ENCODE measurements at regions not wholly inside any gene's neighbourhood (a gene's known extent, or its start where the extent isn't known, plus 50 kb on each side); places are given as distances from the start of the nearest gene placed in this dataset.

DNA sequence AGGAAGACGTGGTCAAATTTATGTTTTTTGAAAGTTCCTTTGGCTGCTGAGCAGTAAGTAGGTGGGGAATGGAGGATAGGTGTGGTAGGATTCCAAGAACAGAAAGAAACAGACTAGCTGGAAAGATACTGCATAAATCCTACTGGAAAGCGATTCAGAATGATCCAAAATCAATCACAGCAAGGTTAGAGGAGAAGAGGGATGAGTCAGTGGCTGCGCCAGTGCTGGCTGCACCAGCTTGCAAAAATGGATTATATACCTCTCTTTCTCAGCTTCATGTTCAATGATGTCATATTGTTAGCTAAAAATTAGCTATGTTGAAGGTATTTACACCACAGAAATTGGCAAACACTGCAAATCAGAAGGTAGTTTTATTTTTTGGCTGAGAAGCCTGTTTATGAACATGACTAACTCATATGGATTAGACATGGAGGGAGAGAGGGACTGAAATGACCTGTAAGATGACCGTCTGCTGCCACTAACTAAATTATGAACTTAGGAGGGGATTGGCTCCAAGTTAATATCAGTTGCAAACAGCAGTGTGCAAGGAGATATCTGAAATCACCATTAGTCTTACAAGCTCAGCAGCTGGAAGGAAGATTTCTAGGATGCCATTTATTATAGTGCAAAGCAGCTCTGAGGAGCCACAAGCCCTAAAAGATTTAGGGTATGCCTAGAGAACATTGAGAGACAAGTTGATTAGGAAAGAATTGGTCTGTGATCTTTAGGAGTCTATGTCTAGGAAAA, 405.3 kb downstream of the MID1IP1 start:
- dilution Hi-C loops (cut with HindIII; ENCODE audit: low sequenced_read_pairs, unreplicated experiment), result no loop called here
- POLR2A ChIA-PET (ENCODE audit: unreplicated experiment), result no interaction called here

More for the DNA sequence above, 405.3 kb downstream of the MID1IP1 start:
- Histone ChIP-seq H3K4me3 (ENCODE audit: insufficient read depth, low read depth, low read length) (no peak overlapping the region), H3K4me2 (ENCODE audit: low read depth, low read length) (no peak overlapping the region), H4K5ac (ENCODE audit: low read depth, low read length) (no peak overlapping the region), H3K4me1 (ENCODE audit: control insufficient read depth, insufficient read depth, low read length) (no peaks in the 10 kb centered on the region), H3K36me3 (ENCODE audit: control insufficient read depth, insufficient read depth, low read length) (no peaks in the 10 kb centered on the region), H3K4ac (ENCODE audit: low read depth, low read length) (no peak overlapping the region), H3K79me1 (ENCODE audit: low read depth in 1 of 2, low read length in 2 of 2) (no peaks in the 10 kb centered on the region), H2AK9ac (replicated peaks; ENCODE audit: low read depth, low read length, poor library complexity) (no peak overlapping the region), H2BK120ac (ENCODE audit: low read depth, low read length) (no peak overlapping the region), H2AFZ (replicated peaks; ENCODE audit: low read length, poor library complexity) (no peak overlapping the region), H3K9me3 (ENCODE audit: control insufficient read depth, insufficient read depth, low read length) (no peaks in the 10 kb centered on the region), H4K91ac (ENCODE audit: insufficient read depth, low read depth, low read length) (no peak overlapping the region), H3K23ac (ENCODE audit: low read depth, low read length) (no peak overlapping the region), H2BK5ac (ENCODE audit: low read depth, low read length, poor library complexity, severe bottlenecking) (no peak overlapping the region), H3K14ac (replicated peaks; ENCODE audit: low read depth, low read length) (no peak overlapping the region), H2BK20ac (ENCODE audit: low read depth, low read length) (no peak overlapping the region), H4K8ac (ENCODE audit: low read depth in 2 of 2, low read length in 2 of 2) (no peak overlapping the region), H3K27me3 (ENCODE audit: control insufficient read depth, insufficient read depth, low read length) (peaks cover 9% of the 10 kb centered on the region), H3K18ac (ENCODE audit: low read depth, low read length) (no peak overlapping the region), H3K56ac (ENCODE audit: extremely low read depth, insufficient read depth, low read length) (no peak overlapping the region), H4K20me1 (ENCODE audit: insufficient read depth, low read length) (no peaks in the 10 kb centered on the region), H3K9me1 (ENCODE audit: insufficient read depth, low read length) (no peaks in the 10 kb centered on the region), H2BK15ac (ENCODE audit: low read depth, low read length) (no peak overlapping the region), H3K9ac (ENCODE audit: low read depth, low read length) (no peak overlapping the region), H3K27ac (ENCODE audit: insufficient read depth, low read length) (no peak overlapping the region), H2AK5ac (ENCODE audit: low read depth, low read length) (no peak overlapping the region)
- intact Hi-C loops (cut with micrococcal nuclease), result no loop called here
- CTCF ChIA-PET, result interaction anchor here (0.6 to 0.7 kb wide), 2 partner anchors 18 to 222 kb away, joined by 3 to 5 read pairs; no protein-coding TSS in a partner anchor
- DNase-seq (no peak), ATAC-seq (ENCODE audit: low read depth) (no peak)
- TF ChIP-seq, protein P1, sequence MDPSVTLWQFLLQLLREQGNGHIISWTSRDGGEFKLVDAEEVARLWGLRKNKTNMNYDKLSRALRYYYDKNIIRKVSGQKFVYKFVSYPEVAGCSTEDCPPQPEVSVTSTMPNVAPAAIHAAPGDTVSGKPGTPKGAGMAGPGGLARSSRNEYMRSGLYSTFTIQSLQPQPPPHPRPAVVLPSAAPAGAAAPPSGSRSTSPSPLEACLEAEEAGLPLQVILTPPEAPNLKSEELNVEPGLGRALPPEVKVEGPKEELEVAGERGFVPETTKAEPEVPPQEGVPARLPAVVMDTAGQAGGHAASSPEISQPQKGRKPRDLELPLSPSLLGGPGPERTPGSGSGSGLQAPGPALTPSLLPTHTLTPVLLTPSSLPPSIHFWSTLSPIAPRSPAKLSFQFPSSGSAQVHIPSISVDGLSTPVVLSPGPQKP (IDR thresholded peaks at IDR 0.05; ENCODE audit: borderline replicate concordance, low read depth, low read length), result no peak
- TF ChIP-seq RAD21 (IDR thresholded peaks at IDR 0.05; ENCODE audit: low read length) (no peak), SMC3 (IDR thresholded peaks at IDR 0.05; ENCODE audit: low read depth, low read length) (no peak), POLR2A (IDR thresholded peaks at IDR 0.05; ENCODE audit: low read depth, low read length) (no peak), NFE2L2 (IDR thresholded peaks at IDR 0.05; ENCODE audit: low read depth, low read length) (no peak), BHLHE40 (IDR thresholded peaks at IDR 0.05; ENCODE audit: low read depth, low read length) (no peak), MAZ (IDR thresholded peaks at IDR 0.05; ENCODE audit: borderline replicate concordance, low read depth, low read length) (no peak), FOS (IDR thresholded peaks at IDR 0.05; ENCODE audit: low read depth, low read length) (no peak), MXI1 (IDR thresholded peaks at IDR 0.05; ENCODE audit: borderline replicate concordance, low read depth, low read length) (no peak)
- in situ Hi-C loops (cut with MboI; ENCODE audit: low sequenced_read_pairs), result loop anchor here (10.0 kb wide), 1 partner anchor 62 kb away; no protein-coding TSS in a partner anchor
- WGBS, 2 experiments (ENCODE audit: extremely low coverage in 2 of 2, insufficient read length in 1 of 2), result no CpG with 5 or more reads among the region's 4 CpGs
- no TSS peak for BruUV-seq (replicated peaks)

Measured in IMR-90 (cell line).